Effector memory CD8-positive, alpha-beta T cell (primary cell): ENCODE measurements at regions not wholly inside any gene's neighbourhood (a gene's known extent, or its start where the extent isn't known, plus 50 kb on each side); places are given as distances from the start of the nearest gene placed in this dataset.

Experiments used
- ATAC-seq: fragments of 150-1000 bp; cut with Tn5 transposase; replicated peaks from 2 replicates; pipeline ENCODE4 v1.10.0; 2021; ENCODE audit warnings: mild to moderate bottlenecking, moderate library complexity
- DNase-seq, 3 experiments: peaks; one replicate each; pipeline ENCODE4 v3.0.0; 2021
- H3K27ac Mint-ChIP-seq, 2 donors: one replicate each; pipeline ENCODE4 v1.8.0; 2022; ENCODE audit warnings: mild to moderate bottlenecking in 2 of 2, mixed read lengths in 2 of 2, moderate library complexity in 2 of 2
- H3K27me3 Mint-ChIP-seq, 2 donors: one replicate each; pipeline ENCODE4 v1.8.0; 2022; ENCODE audit warnings: mixed read lengths in 2 of 2
- H3K36me3 Mint-ChIP-seq: one replicate; pipeline ENCODE4 v1.8.0; 2022; ENCODE audit warnings: mild to moderate bottlenecking, moderate library complexity, mixed read lengths; ENCODE audit not compliant: insufficient read depth
- H3K4me1 Mint-ChIP-seq, 2 donors: one replicate each; pipeline ENCODE4 v1.8.0; 2022; ENCODE audit warnings: low read depth in 2 of 2, mixed read lengths in 2 of 2
- H3K4me3 Mint-ChIP-seq, 2 donors: one replicate each; pipeline ENCODE4 v1.8.0; 2022; ENCODE audit warnings: mild to moderate bottlenecking in 2 of 2, mixed read lengths in 2 of 2, moderate library complexity in 2 of 2
- H3K9me3 Mint-ChIP-seq, 2 donors: one replicate each; pipeline ENCODE4 v1.8.0; 2022; ENCODE audit warnings: mixed read lengths in 2 of 2

DNA sequence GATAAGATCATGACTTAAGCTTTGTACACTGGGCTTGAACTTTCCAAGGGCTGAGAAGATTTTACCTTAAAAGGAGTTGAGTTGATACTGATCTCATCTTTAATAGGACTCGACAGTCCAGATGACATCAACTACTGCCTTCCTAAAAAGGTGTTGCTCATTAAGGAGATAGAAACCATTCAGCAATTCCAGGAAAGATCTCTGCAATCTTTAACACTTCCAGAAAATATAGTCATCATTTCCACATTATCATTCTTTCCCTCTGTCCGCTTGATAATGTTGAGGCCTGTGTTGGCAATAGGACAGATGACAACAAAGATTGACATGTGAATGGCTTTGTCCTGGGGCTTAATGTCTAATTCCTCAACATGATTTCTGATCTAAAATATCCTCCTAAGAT, 145.4 kb upstream of the C1orf21 start:
- H3K4me1 Mint-ChIP-seq = no peaks in the 10 kb centered on the region

DNA sequence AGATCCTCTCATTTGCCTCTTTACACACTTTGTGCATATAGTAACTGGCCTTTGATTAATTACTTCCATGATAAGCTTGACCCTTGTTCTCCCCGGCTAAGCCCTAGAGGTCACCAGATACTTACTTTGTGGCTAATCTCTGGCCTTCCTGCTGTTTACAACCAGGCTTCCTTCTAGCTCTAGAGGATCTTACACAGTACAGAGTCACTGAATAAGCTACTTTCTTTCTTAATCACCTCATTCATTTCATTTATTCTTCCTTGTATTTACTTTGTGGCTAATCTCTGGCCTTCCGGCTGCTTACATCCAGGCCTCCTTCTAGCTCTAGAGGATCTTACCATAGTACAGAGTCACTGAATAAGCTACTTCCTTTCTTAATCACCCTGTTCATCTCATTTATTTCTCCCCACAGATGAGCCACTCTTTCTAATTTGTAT, 144.3 kb upstream of the C1orf21 start:
- ATAC-seq (no peak), DNase-seq (no peak)
- Mint-ChIP-seq H3K4me1 (no peaks in the 10 kb centered on the region), H3K4me3 (no peak overlapping the region), H3K27ac (no peak overlapping the region), H3K27me3 (peaks cover 11 to 24% of the 10 kb centered on the region in 2 donors), H3K9me3 (no peaks in the 10 kb centered on the region), H3K36me3 (no peaks in the 10 kb centered on the region)

More for the DNA sequence above, 145.4 kb upstream of the C1orf21 start:
- H3K27ac Mint-ChIP-seq = no peak overlapping the region
- H3K36me3 Mint-ChIP-seq = no peaks in the 10 kb centered on the region
- H3K27me3 Mint-ChIP-seq = peaks cover 11 to 24% of the 10 kb centered on the region in 2 donors
- no peak overlapping the region for H3K4me3 Mint-ChIP-seq
- H3K9me3 Mint-ChIP-seq = no peaks in the 10 kb centered on the region
- DNase-seq (no peak), ATAC-seq (no peak)

DNA sequence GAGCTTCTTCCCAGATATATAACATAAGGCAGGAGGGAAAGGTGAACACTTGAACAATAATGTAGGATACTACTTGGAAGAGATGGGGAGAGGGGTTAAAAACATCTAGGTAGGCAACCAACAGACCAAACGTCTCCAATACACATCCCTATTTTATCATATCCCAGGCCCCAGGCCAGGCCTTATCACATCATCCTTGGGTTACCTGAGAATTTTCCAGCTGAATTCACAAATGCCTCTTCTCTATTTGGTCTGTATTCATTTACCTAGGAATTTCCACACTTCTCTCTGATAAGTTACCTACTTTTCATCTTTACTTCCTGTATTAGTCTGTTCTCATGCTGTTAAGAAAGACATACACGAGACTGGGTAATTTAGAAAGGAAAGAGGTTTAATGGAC, 141.9 kb upstream of the C1orf21 start:
- Mint-ChIP-seq H3K27me3 (peaks cover 26 to 30% of the 10 kb centered on the region in 2 donors), H3K4me3 (no peak overlapping the region), H3K27ac (no peak overlapping the region), H3K9me3 (no peaks in the 10 kb centered on the region), H3K36me3 (no peaks in the 10 kb centered on the region), H3K4me1 (no peaks in the 10 kb centered on the region)
- DNase-seq (no peak), ATAC-seq (no peak)

DNA sequence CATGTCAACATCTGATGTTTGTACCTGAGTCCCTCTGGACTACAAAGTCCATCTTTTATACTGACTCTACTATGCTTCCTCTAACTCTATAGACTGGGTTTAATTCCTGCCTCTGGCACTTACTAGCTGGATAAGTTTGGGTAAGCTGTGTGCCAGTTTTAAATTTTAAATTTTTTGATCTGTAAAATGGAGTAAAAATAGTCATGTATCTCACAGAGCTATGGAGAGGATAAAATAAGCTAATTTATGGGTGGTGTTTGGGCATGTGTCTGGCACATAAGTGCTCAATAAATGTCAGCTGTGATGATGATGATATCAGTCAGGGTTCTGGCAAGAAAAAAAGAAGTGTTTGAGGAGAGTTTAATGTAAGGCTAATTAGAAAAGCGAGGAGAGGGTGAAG, 139.2 kb upstream of the C1orf21 start:
- peaks cover 26 to 29% of the 10 kb centered on the region in 2 donors for H3K27me3 Mint-ChIP-seq
- no peaks in the 10 kb centered on the region for H3K9me3 Mint-ChIP-seq
- H3K27ac Mint-ChIP-seq = no peak overlapping the region
- H3K4me1 Mint-ChIP-seq = no peaks in the 10 kb centered on the region
- ATAC-seq = no peak
- no peaks in the 10 kb centered on the region for H3K36me3 Mint-ChIP-seq
- no peak for DNase-seq
- no peak overlapping the region for H3K4me3 Mint-ChIP-seq

DNA sequence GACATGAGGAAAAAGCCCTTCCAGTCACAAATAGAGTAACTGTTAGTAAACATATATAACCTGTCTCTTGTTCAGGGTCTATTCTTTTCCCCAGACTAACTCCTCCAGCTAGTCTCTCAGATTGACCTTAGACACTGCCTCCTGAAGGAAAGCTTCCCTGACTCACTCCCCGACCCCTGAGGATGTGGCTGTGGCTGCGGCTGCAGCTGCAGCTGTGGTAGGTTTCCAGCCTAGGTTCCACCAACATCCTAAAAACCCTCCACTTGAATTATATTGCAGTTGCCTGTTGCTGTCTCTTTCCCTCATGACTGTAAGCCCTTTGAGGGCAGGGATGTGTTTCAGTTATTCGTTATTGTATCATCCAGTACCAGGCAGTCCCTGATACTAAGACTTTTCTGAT, 132.9 kb upstream of the C1orf21 start:
- H3K27me3 Mint-ChIP-seq = peaks cover 35 to 46% of the 10 kb centered on the region in 2 donors
- ATAC-seq (no peak), DNase-seq (no peak)
- no peaks in the 10 kb centered on the region for H3K4me1 Mint-ChIP-seq
- H3K4me3 Mint-ChIP-seq = no peak overlapping the region
- H3K9me3 Mint-ChIP-seq = no peaks in the 10 kb centered on the region
- H3K36me3 Mint-ChIP-seq = no peaks in the 10 kb centered on the region
- no peak overlapping the region for H3K27ac Mint-ChIP-seq

DNA sequence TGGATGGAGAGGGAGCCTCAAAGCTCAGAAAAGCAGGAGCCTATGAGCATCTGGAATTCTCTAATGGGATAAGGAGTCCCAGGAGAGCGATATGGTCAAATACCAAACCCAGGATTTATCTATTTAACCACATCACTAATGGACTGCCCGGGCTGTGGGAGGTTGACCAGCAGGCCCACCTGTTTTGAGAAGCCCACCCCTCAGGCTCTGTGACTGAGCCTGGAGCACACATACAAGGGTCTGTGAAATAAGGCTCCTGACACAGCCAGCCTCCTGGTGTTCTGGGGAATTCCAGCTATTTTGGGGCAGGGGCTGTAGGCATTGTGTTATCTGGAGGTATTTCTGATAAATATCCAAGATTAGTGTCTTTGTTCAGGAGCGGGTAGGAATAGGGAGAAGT, 132.0 kb upstream of the C1orf21 start:
- Mint-ChIP-seq H3K27me3 (peaks cover 30 to 37% of the 10 kb centered on the region in 2 donors), H3K4me3 (no peak overlapping the region), H3K9me3 (no peaks in the 10 kb centered on the region), H3K27ac (no peak overlapping the region), H3K4me1 (no peaks in the 10 kb centered on the region), H3K36me3 (no peaks in the 10 kb centered on the region)
- no peak for ATAC-seq
- no peak for DNase-seq

DNA sequence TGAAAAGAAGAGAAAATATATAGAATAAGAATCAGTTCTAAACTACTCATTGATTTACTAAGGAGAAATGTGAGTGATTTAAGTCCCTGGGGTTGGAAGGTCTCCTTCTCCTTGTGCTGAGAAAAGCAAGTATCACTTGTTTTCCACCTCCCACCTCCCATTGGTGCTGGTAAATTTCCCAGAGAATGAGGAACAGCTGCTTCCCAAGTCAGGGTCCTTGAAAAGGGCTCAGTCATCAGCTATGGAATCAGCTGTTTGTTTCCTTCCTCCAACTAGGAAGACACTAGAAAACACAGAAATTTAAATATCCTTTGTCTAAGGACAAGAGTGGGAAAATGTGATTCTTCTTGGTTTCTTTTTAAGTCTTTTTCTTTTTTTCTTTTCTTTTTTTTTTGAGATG, 131.3 kb upstream of the C1orf21 start:
- Mint-ChIP-seq H3K4me1 (no peaks in the 10 kb centered on the region), H3K27ac (no peak overlapping the region), H3K4me3 (no peak overlapping the region), H3K9me3 (no peaks in the 10 kb centered on the region), H3K36me3 (no peaks in the 10 kb centered on the region), H3K27me3 (peaks cover 36 to 42% of the 10 kb centered on the region in 2 donors)
- DNase-seq (no peak), ATAC-seq (no peak)

DNA sequence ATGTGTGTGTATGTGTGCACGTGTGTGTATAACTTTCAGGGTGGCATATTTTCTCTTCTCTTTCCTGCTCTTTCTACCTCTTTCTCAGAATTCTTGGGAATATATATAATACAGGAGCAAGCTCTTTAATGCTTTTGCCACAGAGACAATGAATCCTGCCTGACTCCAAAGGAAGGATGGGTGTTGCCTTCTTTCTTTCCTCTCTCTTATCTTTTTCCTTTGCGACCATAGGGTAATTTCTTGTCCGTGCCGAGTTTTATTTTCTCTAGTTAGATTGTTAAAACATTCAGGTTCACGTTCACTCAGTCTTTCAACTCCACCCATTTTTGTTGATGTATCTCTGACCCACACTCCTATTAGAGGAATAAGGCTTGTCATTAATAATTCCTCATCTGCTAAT, 129.0 kb upstream of the C1orf21 start:
- H3K27ac Mint-ChIP-seq = no peak overlapping the region
- H3K36me3 Mint-ChIP-seq = no peaks in the 10 kb centered on the region
- ATAC-seq (no peak), DNase-seq (no peak)
- no peaks in the 10 kb centered on the region for H3K9me3 Mint-ChIP-seq
- H3K4me1 Mint-ChIP-seq = no peaks in the 10 kb centered on the region
- H3K4me3 Mint-ChIP-seq = no peak overlapping the region
- peaks cover 43 to 58% of the 10 kb centered on the region in 2 donors for H3K27me3 Mint-ChIP-seq

DNA sequence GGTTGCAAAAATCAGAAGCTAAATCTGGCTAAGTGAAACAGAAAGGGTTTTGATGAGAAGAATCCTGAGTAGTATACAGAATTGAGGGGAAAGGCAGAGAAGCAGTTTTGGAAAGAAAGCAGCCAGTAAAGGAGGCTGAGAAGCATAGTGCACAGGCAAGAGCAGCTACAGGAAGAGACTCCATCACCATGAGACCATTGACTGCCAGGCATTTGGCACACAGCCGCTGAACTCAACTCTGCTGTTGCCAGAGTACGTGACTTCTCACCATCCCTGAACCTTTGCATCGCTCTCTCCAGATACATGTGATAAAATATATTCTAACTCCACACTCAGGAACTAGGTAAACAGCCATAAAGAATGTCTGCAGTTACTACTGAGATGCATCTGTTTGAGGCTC, 128.3 kb upstream of the C1orf21 start:
- H3K27ac Mint-ChIP-seq = no peak overlapping the region
- DNase-seq = no peak
- H3K4me3 Mint-ChIP-seq = no peak overlapping the region
- ATAC-seq = no peak
- no peaks in the 10 kb centered on the region for H3K9me3 Mint-ChIP-seq
- no peaks in the 10 kb centered on the region for H3K4me1 Mint-ChIP-seq
- no peaks in the 10 kb centered on the region for H3K36me3 Mint-ChIP-seq
- H3K27me3 Mint-ChIP-seq = peaks cover 41 to 54% of the 10 kb centered on the region in 2 donors

DNA sequence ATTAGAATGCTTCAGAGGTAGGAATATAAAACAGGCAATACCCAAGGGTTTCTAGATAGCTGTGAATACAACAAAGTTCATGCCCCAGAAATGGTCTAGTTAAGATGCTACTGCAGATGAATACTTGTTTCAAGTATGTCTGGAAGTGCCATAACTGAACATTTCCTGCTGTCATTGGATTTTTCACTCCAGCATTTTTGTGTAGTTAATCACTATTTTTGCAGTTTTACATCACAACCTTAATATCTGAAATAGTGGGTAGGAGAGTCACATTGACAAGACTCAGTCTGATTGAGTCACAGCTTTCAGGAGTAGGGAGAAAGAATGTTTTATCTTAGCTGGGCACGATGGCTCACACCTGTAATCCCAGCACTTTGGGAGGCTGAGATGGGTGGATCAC, 126.4 kb upstream of the C1orf21 start:
- DNase-seq (no peak), ATAC-seq (no peak)
- Mint-ChIP-seq H3K27me3 (peaks cover 42 to 48% of the 10 kb centered on the region in 2 donors), H3K4me1 (no peaks in the 10 kb centered on the region), H3K9me3 (no peaks in the 10 kb centered on the region), H3K36me3 (no peaks in the 10 kb centered on the region), H3K4me3 (no peak overlapping the region), H3K27ac (no peak overlapping the region)

DNA sequence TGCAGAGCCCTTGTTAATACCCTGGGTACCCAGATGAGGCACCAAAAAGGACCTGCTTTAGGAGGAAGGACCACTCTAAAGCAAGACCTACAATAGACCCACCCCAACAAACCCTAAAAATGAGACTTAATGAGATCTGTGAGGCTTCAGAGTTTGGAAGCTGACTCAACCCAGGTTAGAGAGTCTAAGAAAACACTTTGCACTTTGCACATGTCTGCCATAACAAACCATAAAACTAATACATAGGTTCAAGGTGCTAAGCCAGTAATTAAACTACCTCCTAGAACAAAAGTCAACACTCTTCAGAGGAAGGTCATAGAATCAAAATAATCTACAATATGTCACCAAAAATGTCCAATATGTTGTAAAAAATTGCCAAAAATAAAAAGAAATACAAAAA, 124.7 kb upstream of the C1orf21 start:
- no peak for ATAC-seq
- Mint-ChIP-seq H3K36me3 (no peaks in the 10 kb centered on the region), H3K9me3 (no peaks in the 10 kb centered on the region)

DNA sequence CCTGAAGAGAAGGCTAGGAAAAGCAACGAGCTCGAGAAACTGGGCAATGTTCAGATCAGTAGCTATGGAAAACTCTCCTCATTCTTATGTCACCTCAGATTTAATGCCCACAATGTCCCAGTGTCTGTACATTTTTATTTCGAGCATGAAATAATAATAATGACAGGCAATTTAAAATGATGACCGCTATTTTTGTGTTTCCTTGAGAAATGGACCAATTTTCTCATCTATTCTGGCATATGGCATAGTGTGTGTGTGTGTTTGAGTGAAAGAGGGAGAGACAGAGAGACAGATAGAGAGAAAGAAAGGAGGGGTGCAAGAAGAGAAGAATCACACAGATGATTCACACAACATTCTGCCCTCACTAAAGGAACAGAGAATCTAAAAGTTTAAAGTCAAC, 119.1 kb upstream of the C1orf21 start:
- DNase-seq = no peak
- Mint-ChIP-seq H3K4me3 (no peak overlapping the region), H3K27me3 (peaks cover 23 to 32% of the 10 kb centered on the region in 2 donors), H3K4me1 (no peaks in the 10 kb centered on the region), H3K9me3 (no peaks in the 10 kb centered on the region), H3K27ac (no peak overlapping the region), H3K36me3 (no peaks in the 10 kb centered on the region)
- ATAC-seq = no peak

More for the DNA sequence above, 124.7 kb upstream of the C1orf21 start:
- Mint-ChIP-seq H3K27me3 (peaks cover 35 to 40% of the 10 kb centered on the region in 2 donors), H3K4me1 (no peaks in the 10 kb centered on the region), H3K27ac (no peak overlapping the region), H3K4me3 (no peak overlapping the region)
- DNase-seq = no peak

DNA sequence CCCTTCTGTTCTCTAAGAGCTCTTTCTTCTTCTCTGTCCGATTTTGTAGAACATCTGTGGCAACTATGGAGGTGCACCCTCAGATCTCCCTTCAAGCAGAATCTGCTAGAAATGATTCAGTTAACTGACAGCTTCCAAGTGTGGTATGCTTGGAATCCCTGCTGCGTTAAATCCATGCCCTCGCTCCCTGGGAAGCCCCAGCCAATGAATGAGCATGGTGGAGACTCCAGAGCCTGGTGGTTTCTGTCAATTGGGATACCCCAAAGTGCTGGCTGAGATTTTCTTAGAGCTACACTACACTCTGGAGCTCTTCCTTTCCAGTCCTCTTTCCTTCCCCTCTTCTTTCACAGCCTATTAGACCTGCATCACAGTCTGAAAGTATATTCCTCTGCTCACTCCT, 116.3 kb upstream of the C1orf21 start:
- Mint-ChIP-seq H3K4me1 (no peaks in the 10 kb centered on the region), H3K27me3 (peaks cover 28 to 45% of the 10 kb centered on the region in 2 donors), H3K9me3 (no peaks in the 10 kb centered on the region), H3K4me3 (no peak overlapping the region), H3K36me3 (no peaks in the 10 kb centered on the region), H3K27ac (no peak overlapping the region)
- no peak for ATAC-seq
- DNase-seq = no peak

DNA sequence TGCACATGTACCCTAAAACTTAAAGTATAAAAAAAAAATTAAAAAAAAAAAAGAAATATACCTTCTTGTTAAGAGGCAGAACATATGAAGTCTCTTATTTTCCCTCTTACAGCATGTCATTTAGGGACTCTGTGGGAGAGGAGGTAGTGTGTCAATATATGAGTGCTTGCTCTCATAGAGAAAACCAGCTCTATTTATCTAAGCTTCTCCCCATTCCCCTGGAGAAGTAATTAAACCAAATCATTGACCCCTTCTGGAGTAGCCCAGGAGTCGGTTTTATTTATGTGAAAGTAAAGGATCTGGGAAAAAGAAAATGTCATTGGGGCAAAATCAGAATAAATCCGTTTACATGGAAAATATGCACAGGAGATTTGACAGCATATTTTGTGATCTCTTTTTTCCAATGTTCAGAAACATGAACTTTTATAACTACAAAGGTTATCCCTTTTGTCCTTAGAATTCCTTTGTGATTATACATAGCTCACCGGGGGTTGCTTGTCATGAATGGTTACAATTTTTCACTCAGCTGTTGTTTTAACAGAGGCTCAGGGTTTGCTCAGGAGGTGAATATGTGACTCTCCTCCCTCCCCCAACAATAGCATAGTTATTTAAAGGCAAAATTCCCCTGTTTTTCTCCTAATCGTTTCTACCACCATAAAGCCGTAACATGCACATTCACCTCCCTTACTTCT, 114.5 kb upstream of the C1orf21 start:
- H3K4me1 Mint-ChIP-seq = no peaks in the 10 kb centered on the region
- H3K9me3 Mint-ChIP-seq = no peaks in the 10 kb centered on the region
- ATAC-seq (no peak), DNase-seq (no peak)
- H3K36me3 Mint-ChIP-seq = no peaks in the 10 kb centered on the region
- H3K27ac Mint-ChIP-seq = no peak overlapping the region
- H3K4me3 Mint-ChIP-seq = no peak overlapping the region
- peaks cover 28 to 45% of the 10 kb centered on the region in 2 donors for H3K27me3 Mint-ChIP-seq
